Omental fat pad (tissue), 3 donors: ENCODE measurements at regions not wholly inside any gene's neighbourhood (a gene's known extent, or its start where the extent isn't known, plus 50 kb on each side); places are given as distances from the start of the nearest gene placed in this dataset.

Experiments
- ATAC-seq: fragments of 150-250 bp; one replicate; pipeline ENCODE4 v1.9.1; 2016; ENCODE audit warnings: mild to moderate bottlenecking, moderate library complexity; ENCODE audit not compliant: low FRiP score
- DNase-seq: peaks from one replicate; pipeline ENCODE4 v3.0.0-alpha.2; 2019; ENCODE audit warnings: low spot score
- TF ChIP-seq, protein P1 (sequence below), 3 donors: fragments of 450-650 bp; IDR thresholded peaks; one replicate each; pipeline ENCODE4 v1.5.1; 2016 to 2017; ENCODE audit warnings: antibody characterized with exemption in 3 of 3, mild to moderate bottlenecking in 3 of 3, moderate library complexity in 2 of 3

DNA sequence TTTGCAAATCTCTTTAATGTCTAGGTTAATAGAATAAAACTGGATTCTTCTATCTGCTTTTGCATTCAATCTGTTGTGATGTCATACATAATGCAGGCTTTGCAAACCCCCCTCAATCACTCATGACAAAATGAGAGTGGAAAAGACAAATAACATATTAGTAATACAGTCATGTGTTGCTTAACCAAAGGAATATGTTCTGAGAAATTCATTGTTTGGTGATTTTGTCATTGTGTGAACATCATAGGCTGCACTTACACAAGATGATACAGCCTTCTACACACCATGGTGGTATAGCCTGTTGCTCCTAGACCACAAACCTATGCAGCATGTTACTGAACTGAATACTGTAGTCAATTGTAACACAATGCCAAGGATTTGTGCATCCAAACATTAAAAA, 87.3 kb upstream of the SEC61G start:
- DNase-seq: no peak
- TF ChIP-seq, protein P1, sequence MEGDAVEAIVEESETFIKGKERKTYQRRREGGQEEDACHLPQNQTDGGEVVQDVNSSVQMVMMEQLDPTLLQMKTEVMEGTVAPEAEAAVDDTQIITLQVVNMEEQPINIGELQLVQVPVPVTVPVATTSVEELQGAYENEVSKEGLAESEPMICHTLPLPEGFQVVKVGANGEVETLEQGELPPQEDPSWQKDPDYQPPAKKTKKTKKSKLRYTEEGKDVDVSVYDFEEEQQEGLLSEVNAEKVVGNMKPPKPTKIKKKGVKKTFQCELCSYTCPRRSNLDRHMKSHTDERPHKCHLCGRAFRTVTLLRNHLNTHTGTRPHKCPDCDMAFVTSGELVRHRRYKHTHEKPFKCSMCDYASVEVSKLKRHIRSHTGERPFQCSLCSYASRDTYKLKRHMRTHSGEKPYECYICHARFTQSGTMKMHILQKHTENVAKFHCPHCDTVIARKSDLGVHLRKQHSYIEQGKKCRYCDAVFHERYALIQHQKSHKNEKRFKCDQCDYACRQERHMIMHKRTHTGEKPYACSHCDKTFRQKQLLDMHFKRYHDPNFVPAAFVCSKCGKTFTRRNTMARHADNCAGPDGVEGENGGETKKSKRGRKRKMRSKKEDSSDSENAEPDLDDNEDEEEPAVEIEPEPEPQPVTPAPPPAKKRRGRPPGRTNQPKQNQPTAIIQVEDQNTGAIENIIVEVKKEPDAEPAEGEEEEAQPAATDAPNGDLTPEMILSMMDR (IDR thresholded peaks at IDR 0.05): no peak
- ATAC-seq: no peak

DNA sequence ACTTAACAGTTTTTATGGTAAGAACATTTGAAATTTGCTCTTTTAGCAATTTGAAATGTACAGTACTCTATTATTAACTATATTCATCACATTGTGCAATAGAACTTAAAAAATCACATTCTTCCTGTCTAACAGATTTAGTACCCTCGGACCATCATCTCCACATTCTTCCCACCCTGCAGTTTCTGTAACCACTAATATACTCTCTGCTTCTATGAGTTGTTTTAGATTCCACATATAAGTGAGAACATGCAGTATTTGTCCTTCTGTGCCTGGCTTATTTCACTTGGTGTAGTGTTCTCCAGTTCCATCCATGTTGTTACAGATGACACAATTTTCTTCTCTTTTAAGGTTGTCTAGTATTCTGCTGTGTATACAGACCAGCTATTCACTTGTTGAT, 88.9 kb upstream of the SEC61G start:
- ATAC-seq (no peak), DNase-seq (no peak)
- TF ChIP-seq, protein P1 (IDR thresholded peaks at IDR 0.05): no peak

DNA sequence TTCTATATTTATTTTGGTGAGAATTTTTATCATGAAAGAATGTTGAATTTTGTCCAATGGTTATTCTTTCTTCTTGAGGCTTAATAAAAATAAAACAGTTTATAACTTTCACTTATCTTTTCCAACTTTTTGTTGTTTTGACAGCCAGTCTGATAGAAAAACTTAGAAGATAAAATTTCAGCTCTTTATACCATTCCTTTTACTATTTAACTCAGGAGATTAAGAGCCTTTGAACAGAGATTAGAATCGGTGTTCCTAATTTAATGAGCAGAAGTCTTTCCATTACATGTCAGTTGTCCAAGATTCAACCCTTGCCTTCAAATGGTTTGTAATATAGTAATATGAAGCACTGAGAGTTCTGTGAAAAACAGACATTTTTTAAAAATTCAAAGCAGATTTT, 97.8 kb upstream of the SEC61G start:
- ATAC-seq: no peak
- TF ChIP-seq, protein P1 (IDR thresholded peaks at IDR 0.05): no peak
- no peak for DNase-seq

DNA sequence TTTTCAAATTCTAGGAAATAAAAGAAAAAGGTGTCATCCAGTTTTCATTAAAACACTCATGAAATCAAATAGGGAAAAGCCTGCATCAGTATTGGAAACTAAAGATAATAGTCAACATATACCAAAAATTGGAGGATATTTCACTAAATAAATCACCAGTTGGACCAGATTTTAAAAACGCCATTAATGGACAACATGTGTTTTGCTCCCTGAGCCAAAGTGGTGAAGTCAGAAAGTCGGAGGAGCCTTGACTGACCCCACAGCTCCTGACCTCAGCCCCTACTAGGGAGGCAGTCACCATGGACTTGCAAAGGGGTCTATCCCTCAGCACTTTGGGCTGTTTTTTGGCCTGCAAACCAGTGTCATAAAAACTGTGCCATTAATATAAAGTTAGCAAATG, 98.3 kb upstream of the SEC61G start:
- no peak for ATAC-seq

DNA sequence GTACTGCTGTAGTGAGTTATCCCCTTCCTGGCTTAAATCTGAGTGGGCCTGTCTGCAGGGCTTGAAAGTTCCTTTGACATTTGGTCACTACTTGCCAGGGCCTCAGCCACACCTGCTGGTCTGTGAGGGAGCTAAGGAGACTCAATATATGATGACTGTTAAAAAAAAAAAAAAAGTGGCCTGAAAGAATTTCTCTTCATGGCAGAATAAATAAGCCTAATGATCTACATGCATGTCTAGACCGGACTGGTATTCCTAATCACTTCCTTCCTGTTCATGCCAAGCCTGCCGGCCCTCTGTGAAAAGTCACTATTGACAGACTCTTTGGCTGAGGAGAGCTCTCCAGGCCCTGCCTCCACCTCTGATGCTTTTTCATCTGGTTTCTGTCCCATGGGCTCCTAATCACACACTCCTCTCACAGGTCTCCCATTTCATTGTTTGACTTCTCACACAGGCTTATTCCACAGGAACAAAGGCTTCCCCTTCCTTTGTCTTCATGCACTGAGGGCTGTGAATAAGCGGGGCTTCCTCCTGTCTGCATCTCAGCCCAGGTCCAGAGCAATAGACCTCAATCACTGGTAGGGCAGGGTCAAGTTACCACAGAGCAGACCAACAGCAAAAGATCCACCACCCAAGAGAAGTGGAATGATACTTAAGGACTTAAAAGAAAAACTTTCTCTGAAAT, 99.1 kb upstream of the SEC61G start:
- ATAC-seq (no peak), DNase-seq (no peak)
- TF ChIP-seq, protein P1 (IDR thresholded peaks at IDR 0.05): no peak

More for the DNA sequence above, 98.3 kb upstream of the SEC61G start:
- no peak for DNase-seq
- TF ChIP-seq, protein P1 (IDR thresholded peaks at IDR 0.05): no peak

DNA sequence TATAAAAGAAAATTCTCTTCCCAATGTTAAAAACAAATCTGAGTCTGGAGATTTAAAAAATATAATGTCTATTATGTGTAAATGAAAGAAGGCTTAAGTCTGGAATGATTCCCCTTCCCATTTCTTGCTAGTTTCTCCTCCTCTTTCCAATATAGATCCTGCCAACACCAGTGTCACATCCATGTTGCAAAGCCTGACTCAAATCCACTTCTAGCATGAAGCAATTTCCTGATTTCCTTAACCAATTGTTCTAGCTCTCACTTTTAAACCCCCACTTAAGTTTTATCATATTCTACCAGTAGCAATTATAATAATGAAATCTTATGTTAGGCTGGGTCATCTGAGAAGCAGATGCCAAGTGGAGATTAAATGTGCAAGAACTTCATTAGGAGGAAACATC, 100.1 kb upstream of the SEC61G start:
- ATAC-seq (no peak), DNase-seq (no peak)
- TF ChIP-seq, protein P1 (IDR thresholded peaks at IDR 0.05): no peak

DNA sequence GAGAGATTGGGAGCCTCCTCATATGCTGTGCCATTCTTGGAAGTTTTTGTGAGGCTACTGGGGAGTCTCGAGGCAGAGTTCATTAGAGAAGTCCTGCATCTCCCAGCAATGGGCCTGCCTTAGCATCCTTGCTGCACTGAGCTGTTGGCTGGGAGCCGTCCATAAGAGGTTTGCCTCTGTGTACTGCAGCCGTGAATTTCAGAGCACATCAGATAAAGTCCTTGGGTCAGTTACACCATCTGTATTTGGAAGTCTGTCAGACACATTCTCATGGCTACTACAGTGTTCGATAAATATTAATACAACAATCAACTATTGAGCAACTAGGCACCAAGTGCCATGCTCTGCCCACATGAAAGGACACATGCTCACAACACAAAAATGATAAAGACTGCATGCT, 100.5 kb upstream of the SEC61G start:
- no peak for DNase-seq
- TF ChIP-seq, protein P1 (IDR thresholded peaks at IDR 0.05): no peak
- no peak for ATAC-seq
